CD4-positive, alpha-beta T cell treated with Interleukin-6 at 100 ng/mL for 8 hours (primary cell): ENCODE measurements at regions not wholly inside any gene's neighbourhood (a gene's known extent, or its start where the extent isn't known, plus 50 kb on each side); places are given as distances from the start of the nearest gene placed in this dataset.

Source experiments
- DNase-seq: peaks from one replicate; pipeline ENCODE4 v3.0.0-alpha.2; 2020; ENCODE audit warnings: mixed read lengths, low spot score

DNA sequence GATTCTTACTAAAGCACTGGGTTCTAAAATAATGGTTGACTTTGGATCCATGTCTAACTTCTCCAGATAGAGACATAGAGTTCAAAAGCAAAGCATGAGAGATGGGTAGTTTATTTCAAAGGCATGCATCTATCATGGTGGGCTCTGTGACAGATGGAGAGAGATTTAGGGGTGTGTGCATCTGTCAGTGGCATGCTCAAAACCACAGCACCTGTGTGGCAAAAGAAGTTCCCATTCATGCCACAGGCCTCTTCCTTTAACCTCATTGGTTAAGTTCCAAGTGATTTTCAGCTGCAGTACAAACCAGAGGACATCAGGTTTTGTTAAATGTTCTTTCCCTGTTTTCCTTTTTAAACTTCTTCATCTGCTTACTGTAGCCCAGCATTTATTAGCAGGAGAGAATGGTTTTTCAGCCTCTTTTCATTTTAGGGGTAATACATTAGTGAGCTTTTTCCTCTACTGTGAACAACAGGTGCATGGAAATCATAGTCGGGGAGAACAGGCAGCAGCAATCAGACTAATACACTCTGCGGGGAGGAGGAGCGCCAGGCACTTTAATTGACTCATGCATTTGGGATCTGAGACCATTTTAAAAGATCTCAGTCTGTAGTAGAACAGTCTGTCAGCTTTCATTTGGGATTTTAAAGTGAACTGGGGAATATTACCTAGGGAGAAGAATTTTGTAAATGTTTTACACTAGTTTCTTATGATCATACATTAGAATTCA is 52.4 kb upstream of the UPP2 start:
- no peak for DNase-seq

DNA sequence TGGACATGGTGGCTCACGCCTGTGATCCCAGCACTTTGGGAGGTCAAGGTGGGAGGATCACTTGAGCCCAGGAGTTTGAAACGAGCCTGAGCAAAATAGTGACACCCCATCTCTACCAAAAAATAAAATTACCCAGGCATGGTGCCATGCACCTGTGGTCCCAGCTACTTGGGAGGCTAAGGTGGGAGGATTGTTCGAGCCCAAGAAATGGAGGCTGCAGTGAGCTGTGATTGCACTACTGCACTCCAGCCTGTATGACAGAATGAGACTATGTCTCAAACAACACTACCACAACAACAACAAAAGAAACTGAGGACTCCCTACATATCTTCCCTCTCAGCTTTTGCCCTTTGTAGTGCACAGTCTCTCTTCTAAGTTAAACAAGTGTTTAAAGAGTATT is 53.3 kb upstream of the UPP2 start:
- no peak for DNase-seq

DNA sequence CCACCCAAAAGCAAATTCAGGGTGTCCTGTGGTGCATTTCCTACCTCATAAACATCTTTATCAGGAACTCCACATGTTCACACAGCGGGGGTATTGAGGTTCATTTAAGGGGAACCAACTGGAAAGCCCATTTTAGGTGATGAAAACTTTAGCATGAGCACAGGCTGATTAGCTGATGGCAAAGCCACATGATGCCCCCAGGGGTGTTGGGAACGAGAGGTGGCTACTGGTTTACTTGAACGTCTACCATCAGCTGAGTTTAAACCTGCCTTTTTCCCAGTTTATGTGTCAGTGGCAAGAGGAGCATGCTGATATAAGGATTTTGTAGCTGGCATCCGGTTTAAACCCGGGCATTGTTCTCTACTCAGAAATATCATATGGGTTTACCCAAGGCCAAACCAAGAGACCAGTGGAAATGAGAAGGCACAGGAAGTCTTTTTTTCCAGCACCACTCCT is 54.5 kb upstream of the UPP2 start:
- DNase-seq = no peak

DNA sequence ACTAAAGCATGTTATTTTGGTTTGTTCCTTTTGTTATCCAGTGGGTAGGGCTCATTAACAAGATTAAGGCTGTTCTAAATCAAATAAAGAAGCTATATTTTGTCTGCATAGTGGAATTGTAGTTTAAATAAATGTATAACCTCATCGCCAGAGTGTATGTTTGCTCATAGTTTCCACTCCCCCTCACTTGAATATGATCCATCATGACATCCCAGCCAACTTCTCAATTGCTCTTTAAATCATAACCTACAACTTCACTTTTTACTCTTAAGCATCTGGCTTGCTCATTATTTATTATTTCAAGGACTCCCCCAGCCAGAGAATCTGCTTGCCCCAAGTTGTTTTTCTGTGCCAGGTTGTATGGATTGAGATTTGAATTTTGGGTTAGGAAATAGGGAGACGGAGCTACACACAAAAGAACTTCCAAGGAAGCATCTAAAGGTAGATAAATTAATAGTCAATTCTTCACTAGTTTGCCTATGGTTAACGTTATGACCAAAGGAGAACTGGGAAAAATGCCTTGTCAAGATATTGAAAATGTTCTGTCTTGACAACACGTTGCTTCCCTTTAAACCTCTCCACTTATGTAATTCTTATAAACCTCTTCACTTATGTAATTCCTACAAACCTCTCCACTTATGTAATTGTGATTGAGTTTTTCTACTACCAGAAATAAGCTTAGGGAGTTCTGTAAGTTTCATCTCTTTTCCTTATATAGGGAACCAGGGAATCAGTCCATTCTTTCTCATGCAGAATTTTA is 55.4 kb upstream of the UPP2 start:
- DNase-seq = no peak

DNA sequence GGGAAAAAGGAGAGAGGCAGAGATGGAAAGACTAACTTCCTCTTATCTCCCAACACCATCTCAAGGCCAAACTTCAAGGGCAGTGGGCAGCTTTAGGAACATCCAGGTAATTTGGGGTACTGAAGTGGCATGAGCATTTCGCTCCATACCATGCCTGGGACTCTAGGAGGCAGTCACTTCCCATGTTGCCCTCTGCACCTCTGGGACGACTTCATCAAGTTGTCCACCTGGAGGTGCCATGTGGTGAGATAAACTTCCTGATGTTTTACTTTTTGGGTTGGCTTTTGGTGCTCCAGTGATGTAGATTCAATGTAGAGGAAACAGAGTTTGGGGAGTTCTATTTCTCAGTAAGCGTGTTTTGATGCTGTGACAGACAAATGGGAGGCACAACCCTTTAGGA is 56.3 kb upstream of the UPP2 start:
- DNase-seq = no peak

DNA sequence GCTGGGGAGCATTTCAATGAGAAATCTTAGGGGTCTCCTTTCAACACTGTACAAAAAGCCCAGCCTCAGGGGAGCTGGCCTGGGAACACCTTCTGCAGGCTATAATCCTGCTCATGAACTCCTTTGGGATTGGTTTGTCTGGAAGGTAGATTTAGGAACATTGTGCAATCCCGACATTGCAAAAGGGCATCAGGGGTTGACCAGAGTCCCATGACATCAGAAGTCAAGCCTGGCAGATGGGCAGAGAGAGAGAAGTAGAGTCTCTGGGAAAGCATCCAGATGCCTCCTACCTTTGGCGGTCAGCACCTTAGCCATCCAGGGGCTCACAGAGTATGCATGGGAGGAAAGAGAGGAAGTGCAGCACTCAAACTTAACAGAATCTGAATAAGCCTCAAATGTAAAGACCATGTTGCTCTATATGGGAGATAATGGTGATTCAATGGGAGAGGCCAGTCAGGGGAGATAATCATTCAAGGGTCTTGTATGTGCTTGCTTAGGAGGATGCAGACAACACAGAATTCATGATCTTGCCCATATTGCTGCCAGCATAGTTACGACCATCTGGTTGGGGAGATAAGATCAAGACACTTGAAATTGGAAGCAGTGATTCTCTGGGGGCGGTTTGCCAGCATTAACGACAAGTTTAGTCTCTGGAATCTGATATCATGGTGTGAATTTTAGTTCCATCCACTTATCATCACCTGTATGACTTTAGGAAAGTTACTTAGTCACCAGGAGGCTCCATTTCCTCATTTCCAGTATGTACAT is 58.3 kb upstream of the UPP2 start:
- DNase-seq = no peak

DNA sequence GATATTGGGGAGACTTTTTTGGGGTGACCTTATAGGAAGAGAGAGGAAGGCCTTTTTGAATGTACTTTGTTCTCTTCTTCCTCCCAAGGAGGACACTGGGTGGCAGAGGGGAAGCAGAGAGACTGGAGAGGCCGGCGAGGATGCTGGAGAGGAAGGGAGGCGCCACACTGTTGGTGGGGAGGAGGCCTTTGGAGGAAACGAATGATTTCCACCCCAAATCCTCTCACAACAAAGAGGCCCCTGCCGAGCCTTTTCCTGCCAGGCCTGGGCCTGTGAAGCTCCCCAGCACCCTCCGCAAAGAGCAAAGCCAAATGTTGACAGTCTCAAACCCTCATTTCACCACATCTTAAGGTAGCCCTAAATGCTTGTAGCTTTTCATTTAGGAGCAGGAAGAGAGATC is 59.0 kb upstream of the UPP2 start:
- DNase-seq = no peak

DNA sequence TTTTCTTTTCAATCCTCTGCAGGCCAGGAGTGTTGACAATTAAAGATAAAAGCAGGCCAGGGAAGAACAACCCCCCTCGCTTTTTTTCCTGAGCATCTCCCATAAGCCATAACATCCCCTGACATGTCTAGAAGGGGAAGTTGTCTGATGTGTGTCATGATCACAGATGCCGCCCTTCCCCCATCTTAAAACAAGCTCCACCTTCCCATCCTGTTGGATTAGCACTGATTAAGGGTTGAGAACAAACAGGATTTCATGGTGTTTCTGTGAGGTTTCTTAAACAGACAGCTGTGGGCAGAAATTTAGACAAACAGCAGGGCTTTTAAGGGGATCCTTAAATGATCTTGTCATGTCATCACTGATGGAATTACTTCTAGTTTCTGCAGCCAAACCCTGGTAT is 59.4 kb upstream of the UPP2 start:
- DNase-seq = no peak

DNA sequence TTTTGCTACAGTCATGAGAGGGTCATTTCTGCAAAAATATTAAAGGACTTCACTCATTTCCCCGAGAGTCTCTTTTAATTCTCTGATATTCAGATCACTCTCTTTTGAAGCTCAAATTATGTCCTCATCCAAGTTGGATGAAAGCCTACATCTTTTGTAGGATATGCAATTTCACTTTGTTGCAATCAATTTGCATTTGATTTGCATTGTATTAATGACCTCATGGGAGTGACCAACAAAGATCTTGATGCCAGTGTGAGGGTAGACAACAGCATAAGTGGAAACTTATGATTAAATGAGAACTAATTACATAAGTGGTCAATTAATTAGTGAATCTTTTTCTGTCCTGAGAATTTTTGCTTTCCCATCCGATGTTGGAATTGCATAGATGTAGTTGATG is 60.3 kb upstream of the UPP2 start:
- no peak for DNase-seq

DNA sequence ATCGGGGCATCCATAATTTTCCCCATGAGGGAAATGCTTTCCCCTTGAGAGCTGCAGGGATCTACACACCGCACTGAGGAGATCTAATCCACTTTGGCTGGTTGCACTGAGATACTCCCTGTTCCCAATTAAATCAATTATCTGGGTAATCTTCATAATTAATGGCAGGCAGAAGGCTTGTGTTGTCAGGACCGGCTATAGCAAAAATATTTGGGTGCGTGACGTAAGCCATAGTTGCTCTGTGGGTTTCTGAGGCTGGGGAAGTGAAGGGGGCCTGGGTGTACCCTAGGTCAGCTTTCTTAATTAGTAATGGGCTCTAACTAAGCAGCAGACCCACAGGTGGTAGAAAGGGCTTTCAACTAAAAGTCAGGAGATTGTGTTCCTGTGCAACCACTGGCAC is 62.8 kb upstream of the UPP2 start:
- DNase-seq = no peak

DNA sequence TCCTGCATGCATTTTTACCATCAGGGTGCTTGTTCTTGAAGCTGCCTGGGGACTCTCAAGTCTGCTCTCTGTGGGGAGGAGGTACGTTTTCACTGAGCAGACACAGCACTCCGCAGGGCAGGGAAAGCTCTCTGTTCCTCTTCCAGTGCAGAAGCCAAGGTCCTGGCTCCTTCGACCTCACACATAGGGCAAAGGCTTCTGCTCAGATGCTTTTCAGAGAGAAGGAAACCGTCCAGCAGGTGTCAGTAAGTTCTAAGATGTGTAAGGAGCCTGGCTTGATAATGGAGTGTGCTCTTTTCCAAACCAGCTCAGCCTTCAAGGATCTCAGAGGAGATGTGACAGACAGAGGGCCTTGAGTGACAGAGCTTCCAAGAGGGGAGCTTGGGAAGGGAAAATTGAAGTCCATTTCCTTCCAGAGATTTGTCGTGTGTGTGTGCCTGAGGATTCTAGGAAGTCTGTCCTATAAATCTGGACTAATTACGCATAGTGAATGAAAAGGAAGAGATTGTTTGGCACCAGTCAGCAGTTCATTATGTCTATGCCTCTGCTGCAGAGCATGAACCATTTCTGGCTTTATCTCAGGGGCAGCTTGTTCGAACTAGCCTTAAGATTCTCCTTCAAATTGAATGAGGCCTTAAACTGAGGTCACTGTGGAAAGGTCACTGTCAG is 67.3 kb upstream of the UPP2 start:
- DNase-seq = no peak

DNA sequence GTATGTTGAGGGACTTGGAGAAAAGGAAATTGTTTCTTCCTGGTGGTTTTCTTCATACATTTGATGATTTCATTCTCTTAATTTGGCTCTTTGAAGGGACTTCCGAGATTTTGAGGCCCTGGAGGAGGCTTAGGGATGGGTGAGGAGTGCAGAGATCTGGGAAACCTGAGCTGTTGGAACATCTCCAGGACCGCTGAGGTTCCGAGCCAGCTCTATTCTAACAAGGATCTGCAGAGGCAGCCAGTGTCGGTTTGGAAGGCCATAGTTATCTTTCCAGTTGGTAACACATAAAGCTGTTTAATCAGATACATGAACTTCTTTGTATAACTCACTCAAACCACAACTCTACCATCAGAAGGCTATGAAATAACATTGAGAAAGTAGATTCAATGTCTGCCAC is 70.3 kb upstream of the UPP2 start:
- DNase-seq = no peak

DNA sequence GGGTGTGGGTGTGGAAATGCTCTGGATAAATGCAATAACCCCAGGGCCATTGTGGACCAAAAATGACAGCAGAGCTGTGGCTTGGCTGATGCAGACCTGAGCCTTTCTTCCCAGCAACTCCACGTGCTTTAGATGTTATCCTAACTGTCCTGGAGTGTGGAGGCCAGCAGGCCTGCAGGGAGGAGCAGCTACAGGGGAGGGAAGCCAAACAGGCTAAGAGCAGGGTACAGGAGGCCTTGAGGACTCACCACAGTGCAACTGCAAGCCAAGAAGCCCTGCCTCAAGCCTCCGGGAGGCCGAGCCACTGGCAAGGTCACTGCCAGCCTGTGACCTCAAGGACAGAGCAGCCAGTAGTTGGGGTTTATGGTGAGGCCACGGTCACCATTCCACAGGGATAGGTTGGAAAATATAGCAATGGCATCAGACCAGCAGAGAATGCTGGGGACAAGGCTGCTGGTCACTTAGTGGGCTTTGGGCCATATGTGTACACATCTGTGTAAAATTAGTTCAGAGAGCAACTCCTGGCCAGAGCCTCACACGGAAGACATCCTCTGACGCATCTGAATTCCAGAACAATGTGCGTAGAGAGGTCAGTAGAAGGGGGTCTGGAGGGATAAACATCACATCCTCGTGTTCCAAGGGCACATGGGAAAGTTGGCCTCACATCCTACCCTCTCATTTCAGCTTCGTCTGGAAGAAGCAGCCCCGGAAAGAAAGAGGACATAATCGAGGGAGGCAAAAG is 76.2 kb upstream of the UPP2 start:
- no peak for DNase-seq

DNA sequence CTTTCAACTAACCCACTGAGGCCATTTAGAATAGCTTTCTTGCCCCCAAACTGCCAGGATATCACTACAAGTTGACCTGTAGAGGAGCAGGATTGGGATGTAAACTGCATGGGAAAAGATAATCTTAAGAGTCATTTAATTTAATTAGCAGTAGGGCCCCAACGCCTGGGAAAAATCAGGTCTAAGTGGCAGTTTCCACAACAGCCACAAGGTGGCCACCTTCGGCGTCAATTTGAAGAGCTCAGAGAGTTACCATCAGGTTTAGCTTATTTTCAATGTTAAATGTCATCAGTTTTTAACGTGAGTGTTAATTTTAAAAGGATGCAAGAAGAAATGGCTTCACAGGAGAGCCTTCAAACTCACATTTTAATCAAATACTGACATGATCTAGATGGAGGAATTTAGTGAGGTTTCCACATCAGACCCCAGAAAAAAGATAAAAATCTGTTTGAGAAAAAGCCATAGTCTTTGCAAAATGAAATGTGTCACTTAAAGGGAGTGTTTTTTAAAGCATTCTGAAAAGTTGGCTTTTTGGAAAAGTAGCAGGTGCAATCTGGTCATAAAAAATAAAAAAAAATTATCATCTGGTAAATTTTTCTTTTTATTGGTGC is 77.3 kb upstream of the UPP2 start:
- DNase-seq = peak; percentile 36

DNA sequence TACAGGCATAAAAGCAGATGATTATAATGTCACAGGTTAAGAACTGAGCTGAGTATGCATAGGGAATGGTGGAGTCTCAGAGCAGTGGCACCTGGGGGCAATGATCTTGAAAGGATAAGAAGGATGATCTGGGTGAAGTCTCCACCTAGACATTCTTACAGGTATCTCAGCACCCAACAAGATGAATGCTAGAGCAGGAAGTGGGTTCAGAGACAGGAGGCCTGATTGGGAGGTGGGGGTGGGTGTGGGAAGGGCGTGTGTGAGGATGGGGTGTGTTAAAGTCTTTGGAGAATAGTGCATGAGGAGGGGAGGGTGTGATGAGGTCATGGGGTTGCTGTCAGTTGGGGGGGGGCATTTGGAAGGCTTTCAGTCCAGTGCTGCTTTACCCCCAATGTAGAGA is 78.8 kb upstream of the UPP2 start:
- DNase-seq = no peak

DNA sequence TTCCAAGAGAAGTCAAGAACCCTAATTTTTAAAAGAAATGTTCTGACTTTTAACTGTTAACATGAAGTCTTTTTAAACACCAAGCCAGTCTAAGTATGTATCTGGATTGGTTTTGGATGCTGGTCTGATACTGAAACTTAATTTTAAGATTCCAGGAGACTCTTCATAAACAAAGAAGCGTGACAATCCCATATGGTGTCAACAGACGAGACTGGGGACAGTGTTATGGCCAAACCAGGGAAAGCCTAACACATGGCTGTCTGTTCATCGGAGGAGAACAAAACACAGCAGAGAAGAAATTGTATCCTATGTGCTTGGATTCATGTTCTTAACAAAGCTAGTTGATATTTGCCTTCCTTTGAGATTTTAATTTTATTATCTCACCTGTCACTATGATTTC is 80.5 kb upstream of the UPP2 start:
- DNase-seq = no peak

DNA sequence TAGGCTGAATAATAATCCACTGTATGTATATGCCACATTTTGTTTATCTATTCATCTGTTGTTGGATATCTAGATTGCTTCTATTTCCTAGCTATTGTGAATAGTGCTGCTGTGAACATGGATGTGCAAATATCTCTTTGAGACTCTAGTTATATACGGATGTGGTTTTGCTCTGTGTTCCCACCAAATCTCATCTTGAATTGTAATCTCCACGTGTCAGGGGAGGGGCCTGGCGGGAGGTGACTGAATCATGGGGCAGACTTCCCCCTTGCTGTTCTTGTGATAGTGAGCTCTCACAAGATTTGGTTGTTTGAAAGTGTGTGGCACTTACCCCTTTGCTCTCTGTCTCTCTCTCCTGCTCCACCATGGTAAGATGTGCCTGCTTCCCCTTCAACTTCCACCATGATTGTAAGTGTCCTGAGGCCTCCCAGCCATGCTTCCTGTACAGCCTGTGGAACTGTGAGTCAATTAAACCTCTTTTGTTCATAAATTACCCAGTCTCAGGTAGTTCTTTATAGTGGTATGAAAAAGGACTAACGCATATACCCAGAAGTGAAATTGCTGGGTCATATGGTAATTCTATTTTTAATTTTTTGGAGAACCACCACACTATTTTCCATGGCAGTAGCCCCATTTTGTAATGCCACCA is 86.1 kb upstream of the UPP2 start:
- peak; percentile 27 for DNase-seq

DNA sequence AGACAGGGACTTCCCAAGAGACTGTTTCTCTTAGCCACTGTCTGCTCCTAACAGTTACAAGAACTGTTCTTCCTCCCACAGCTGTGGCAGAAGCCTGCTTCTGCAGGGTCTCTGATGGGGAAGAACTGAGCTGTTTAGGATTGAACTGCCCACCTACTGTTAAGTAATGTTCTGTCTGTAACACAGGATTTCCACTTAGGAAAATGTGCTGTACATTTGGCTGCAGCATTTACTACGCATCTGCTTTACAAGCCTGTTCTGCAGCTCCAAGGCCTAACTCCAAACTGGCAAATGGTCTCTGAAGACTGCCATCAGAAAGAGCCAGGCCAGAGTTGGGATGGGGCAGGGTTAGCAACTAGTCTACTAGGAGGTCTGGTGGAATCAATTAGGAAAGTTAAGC is 87.8 kb upstream of the UPP2 start:
- no peak for DNase-seq

DNA sequence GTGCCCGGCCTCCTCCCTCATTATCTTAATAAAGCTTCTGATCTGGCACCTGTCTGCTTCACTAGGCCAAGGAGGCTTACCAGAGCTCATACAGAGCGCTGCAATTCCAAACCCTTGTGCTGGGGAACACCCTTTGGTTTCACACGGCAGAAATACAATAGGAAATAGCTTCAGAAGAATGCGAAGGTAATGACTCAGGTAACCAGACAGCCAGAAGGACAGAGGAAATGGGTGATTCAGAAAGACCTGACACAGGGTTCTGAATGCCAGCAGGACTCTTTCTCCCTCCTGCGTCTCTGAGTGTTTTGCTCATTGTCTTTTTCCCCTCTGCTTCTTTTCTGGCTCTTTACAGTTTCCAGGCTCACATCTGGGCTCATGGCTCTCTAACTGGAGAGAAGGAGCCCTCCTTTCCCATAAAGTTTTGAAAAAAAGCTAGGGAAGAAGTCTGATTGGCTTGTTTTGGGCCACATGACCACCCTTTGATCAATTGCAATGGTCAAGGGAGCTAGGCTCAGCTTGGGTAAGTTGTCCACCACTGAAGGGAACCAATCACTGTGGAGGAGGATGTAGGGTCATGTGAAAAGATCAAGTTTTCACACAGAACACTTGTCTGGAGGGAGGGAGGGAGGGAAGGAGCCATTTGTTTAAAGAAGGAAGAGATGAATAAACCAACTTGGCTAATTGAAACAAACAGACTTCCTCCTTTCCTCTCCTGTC is 90.5 kb upstream of the UPP2 start:
- DNase-seq = no peak

DNA sequence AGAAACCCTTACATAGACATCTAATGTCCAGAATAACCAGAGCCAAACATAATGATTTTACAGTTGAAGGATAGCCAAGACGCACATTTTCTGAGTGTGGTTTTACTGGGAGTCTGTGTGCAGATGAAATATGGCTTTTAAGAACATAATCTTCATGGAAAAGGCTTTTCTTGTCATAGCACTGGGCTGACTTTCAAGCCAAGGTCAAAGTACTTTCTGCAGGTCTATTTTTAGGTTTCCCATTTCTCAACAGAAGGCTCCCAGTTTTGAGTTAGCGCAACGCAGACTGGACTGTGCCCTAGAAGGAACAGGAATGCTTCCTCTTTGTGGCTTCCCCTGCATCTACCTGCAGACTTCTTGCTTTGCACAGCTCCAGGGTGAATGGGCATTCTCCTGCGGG is 92.3 kb upstream of the UPP2 start:
- no peak for DNase-seq
